Spleen (tissue), 11 donors: ENCODE measurements at regions not wholly inside any gene's neighbourhood (a gene's known extent, or its start where the extent isn't known, plus 50 kb on each side); places are given as distances from the start of the nearest gene placed in this dataset.

ENCODE experiments used
- DNase-seq: peaks from one replicate; pipeline ENCODE4 v3.0.0-alpha.2; 2020
- H3K27ac ChIP-seq, 8 donors: fragments of 200-600 bp; sonication (generic) in 7 of 8; 1 replicate in 4 of 8; 2 replicates in 4 of 8; pipeline versions ENCODE4 v1.5.0 to v1.8.0; 2016 to 2021; ENCODE audit warnings: inconsistent platforms in 4 of 8, mild to moderate bottlenecking in 4 of 8, moderate library complexity in 1 of 8
- H3K27me3 ChIP-seq, 7 donors: fragments of 200-600 bp; sonication (generic) in 6 of 7; replicated peaks in 1 of 7; 1 replicate in 4 of 7; 2 replicates in 3 of 7; pipeline versions ENCODE4 v1.5.0 to v1.8.0; 2016 to 2021; ENCODE audit warnings: inconsistent platforms in 3 of 7, mild to moderate bottlenecking in 1 of 7
- H3K36me3 ChIP-seq, 6 donors: fragments of 200-600 bp; sonication (generic) in 5 of 6; 1 replicate in 4 of 6; 2 replicates in 2 of 6; pipeline versions ENCODE4 v1.5.0 to v1.8.0; 2016 to 2021; ENCODE audit warnings: inconsistent platforms in 2 of 6
- H3K4me1 ChIP-seq, 6 donors: fragments of 200-600 bp; sonication (generic) in 5 of 6; 1 replicate in 3 of 6; 2 replicates in 3 of 6; pipeline versions ENCODE4 v1.5.0 to v1.8.0; 2016 to 2021; ENCODE audit warnings: inconsistent platforms in 3 of 6
- H3K4me3 ChIP-seq, 8 donors: fragments of 200-600 bp; sonication (generic) in 7 of 8; 1 replicate in 4 of 8; 2 replicates in 4 of 8; pipeline versions ENCODE4 v1.5.0 to v1.8.0; 2016 to 2021; ENCODE audit warnings: inconsistent platforms in 4 of 8, mild to moderate bottlenecking in 4 of 8, moderate library complexity in 2 of 8
- H3K9me3 ChIP-seq, 8 donors: fragments of 200-600 bp; sonication (generic) in 7 of 8; 1 replicate in 4 of 8; 2 replicates in 4 of 8; pipeline versions ENCODE4 v1.5.0 to v1.8.0; 2016 to 2021; ENCODE audit warnings: inconsistent platforms in 4 of 8
- CTCF ChIP-seq, 11 experiments: fragments of 200-600 bp in 7 of 11; fragments of 450-650 bp in 4 of 11; sonication (generic) in 4 of 11; IDR thresholded peaks in 8 of 11; conservative IDR thresholded peaks in 3 of 11; 1 replicate in 7 of 11; 2 replicates in 4 of 11; pipeline versions ENCODE4 v1.4.0 to v1.8.0; 2016 to 2021; ENCODE audit warnings: antibody characterized with exemption in 11 of 11, inconsistent platforms in 4 of 11, mild to moderate bottlenecking in 1 of 11
- POLR2A ChIP-seq, 3 donors: fragments of 450-650 bp; IDR thresholded peaks; one replicate each; pipeline ENCODE4 v1.5.1; 2017; ENCODE audit warnings: antibody characterized with exemption in 3 of 3, mild to moderate bottlenecking in 1 of 3
- POLR2AphosphoS5 ChIP-seq, 3 donors: sonication (generic); formaldehyde crosslinking; IDR thresholded peaks; one replicate each; pipeline ENCODE4 v1.5.1; 2017; ENCODE audit warnings: antibody characterized with exemption in 3 of 3
- WGBS, 5 donors: extraction: QIAGEN DNeasy Blood & Tissue Kit in 3 of 5; methylation state at CpG; one replicate each; pipeline versions ENCODE4 v1.1.5 to v1.1.7; 2013 to 2018; 5-methylcytosine and 5-hydroxymethylcytosine counted together
- intact Hi-C: fragments of 100-400 bp; cut with DNase I; formaldehyde crosslinking; loops from one replicate; pipeline ENCODE4 v1.15.0; 2023; ENCODE audit warnings: low total_unique reads
- donor health status: healthy with polysubstance abuse.
- donor health status: DM: no; HTN: no; CAD: no; lungs with moderate emphysema.
- donor health status: DM: no; HTN: no; CAD: no.
- donor health status: Bipolar disorder and iron deficiency.
- donor health status: healthy.
- donor health status: DM: no; HTN: no; CAD: no.
- donor health status: DM: yes; HTN: yes; CAD: no.

GRCh38 chr2:204228169-204228886 is 291.8 kb downstream of the ICOS start:
- 76 to 90% (median 81%) methylated on average over 8 of the region's 8 CpGs for WGBS, 5 donors
- Histone ChIP-seq H3K27ac (no peak overlapping the region), H3K9me3 (no peaks in the 10 kb centered on the region), H3K27me3 (peaks cover 0 to 13% (median 0%) of the 10 kb centered on the region in 7 donors), H3K4me1 (no peaks in the 10 kb centered on the region), H3K36me3 (no peaks in the 10 kb centered on the region), H3K4me3 (no peak overlapping the region)
- no peak for DNase-seq
- no peak for TF ChIP-seq POLR2AphosphoS5 (IDR thresholded peaks at IDR 0.05)
- TF ChIP-seq POLR2A (IDR thresholded peaks at IDR 0.05), result no peak
- TF ChIP-seq CTCF (IDR thresholded peaks at IDR 0.05 in 8 of 11, conservative IDR thresholded peaks at IDR 0.05 in 3 of 11), result no peak
- intact Hi-C loops, result no loop called here

- no peak for DNase-seq
- intact Hi-C loops, result no loop called here
- no peaks in the 10 kb centered on the region for H3K9me3 ChIP-seq
- WGBS, 5 donors, result 83 to 93% (median 86%) methylated on average over 3 of the region's 3 CpGs
- peaks cover 0 to 8% (median 0%) of the 10 kb centered on the region in 7 donors for H3K27me3 ChIP-seq
- H3K36me3 ChIP-seq, result no peaks in the 10 kb centered on the region
- TF ChIP-seq CTCF (IDR thresholded peaks at IDR 0.05 in 8 of 11, conservative IDR thresholded peaks at IDR 0.05 in 3 of 11) (no peak), POLR2A (IDR thresholded peaks at IDR 0.05) (no peak), POLR2AphosphoS5 (IDR thresholded peaks at IDR 0.05) (no peak)
- no peak overlapping the region for H3K27ac ChIP-seq
- no peak overlapping the region for H3K4me3 ChIP-seq
- no peaks in the 10 kb centered on the region for H3K4me1 ChIP-seq
These were observed 297.7 kb downstream of the ICOS start for GRCh38 chr2:204234248-204234647.

- Histone ChIP-seq H3K27ac (no peak overlapping the region), H3K36me3 (no peaks in the 10 kb centered on the region), H3K9me3 (no peaks in the 10 kb centered on the region), H3K27me3 (peaks cover 0 to 8% (median 0%) of the 10 kb centered on the region in 7 donors), H3K4me1 (no peaks in the 10 kb centered on the region), H3K4me3 (no peak overlapping the region)
- intact Hi-C loops, result no loop called here
- no peak for DNase-seq
- 71 to 96% (median 90%) methylated on average over 4 of the region's 4 CpGs for WGBS, 5 donors
- TF ChIP-seq POLR2A (IDR thresholded peaks at IDR 0.05) (no peak), CTCF (IDR thresholded peaks at IDR 0.05 in 8 of 11, conservative IDR thresholded peaks at IDR 0.05 in 3 of 11) (no peak), POLR2AphosphoS5 (IDR thresholded peaks at IDR 0.05) (no peak)
These were observed 298.3 kb downstream of the ICOS start for GRCh38 chr2:204234879-204235278.

- H3K4me3 ChIP-seq, result no peak overlapping the region
- WGBS, 5 donors, result 69 to 78% (median 73%) methylated on average over 4 of the region's 4 CpGs
- DNase-seq, result no peak
- intact Hi-C loops, result no loop called here
- no peak overlapping the region for H3K27ac ChIP-seq
- TF ChIP-seq CTCF (IDR thresholded peaks at IDR 0.05 in 8 of 11, conservative IDR thresholded peaks at IDR 0.05 in 3 of 11) (no peak), POLR2A (IDR thresholded peaks at IDR 0.05) (no peak), POLR2AphosphoS5 (IDR thresholded peaks at IDR 0.05) (no peak)
- no peaks in the 10 kb centered on the region for H3K36me3 ChIP-seq
- peaks cover 0 to 8% (median 0%) of the 10 kb centered on the region in 7 donors for H3K27me3 ChIP-seq
- H3K9me3 ChIP-seq, result no peaks in the 10 kb centered on the region
- no peaks in the 10 kb centered on the region for H3K4me1 ChIP-seq
These were observed 300.9 kb downstream of the ICOS start for GRCh38 chr2:204237416-204237815.
